Osteoblast (primary cell): ENCODE measurements at regions not wholly inside any gene's neighbourhood (a gene's known extent, or its start where the extent isn't known, plus 50 kb on each side); places are given as distances from the start of the nearest gene placed in this dataset.

Experiments used
- DNase-seq: peaks from one replicate; pipeline ENCODE4 v3.0.0; 2011; ENCODE audit warnings: low spot score, mixed read lengths; ENCODE audit not compliant: insufficient read length; ENCODE audit errors: missing footprints
- H2AFZ ChIP-seq: 2 replicates; pipeline ENCODE4 v1.6.0; 2011; ENCODE audit warnings: mild to moderate bottlenecking, low read length
- H3K27ac ChIP-seq: 2 replicates; pipeline ENCODE4 v1.5.1; 2011; ENCODE audit warnings: mild to moderate bottlenecking, low read depth, low read length, moderate library complexity
- H3K27me3 ChIP-seq: 2 replicates; pipeline ENCODE4 v1.6.0; 2012; ENCODE audit warnings: mild to moderate bottlenecking, control low read depth, inconsistent platforms, low read length, moderate library complexity; ENCODE audit not compliant: insufficient read depth
- H3K36me3 ChIP-seq: 2 replicates; pipeline ENCODE4 v1.5.1; 2011; ENCODE audit warnings: mild to moderate bottlenecking, low read length, control low read depth, moderate library complexity; ENCODE audit not compliant: insufficient read depth
- H3K4me1 ChIP-seq: 2 replicates; pipeline ENCODE4 v1.5.1; 2011; ENCODE audit warnings: mild to moderate bottlenecking, low read length, control low read depth, moderate library complexity; ENCODE audit not compliant: insufficient read depth
- H3K4me2 ChIP-seq: 2 replicates; pipeline ENCODE4 v1.6.0; 2011; ENCODE audit warnings: mild to moderate bottlenecking, low read length; ENCODE audit not compliant: insufficient read depth
- H3K4me3 ChIP-seq: fragments of 200-600 bp; sonication (generic); 3 replicates; pipeline ENCODE4 v1.5.1; 2012; ENCODE audit warnings: mild to moderate bottlenecking, low read length, inconsistent platforms; ENCODE audit not compliant: insufficient read depth
- H3K79me2 ChIP-seq: 2 replicates; pipeline ENCODE4 v1.6.0; 2012; ENCODE audit warnings: mild to moderate bottlenecking, low read length, control low read depth, inconsistent platforms; ENCODE audit not compliant: insufficient read depth
- H3K9me3 ChIP-seq: 2 replicates; pipeline ENCODE4 v1.5.1; 2011; ENCODE audit warnings: low read depth, low read length, control low read depth
- H4K20me1 ChIP-seq: 2 replicates; pipeline ENCODE4 v1.6.0; 2012; ENCODE audit warnings: mild to moderate bottlenecking, low read length, control low read depth; ENCODE audit not compliant: insufficient read depth
- TF ChIP-seq, protein P1 (sequence below): IDR thresholded peaks from 2 replicates; pipeline ENCODE4 v1.5.1; 2011; ENCODE audit warnings: mild to moderate bottlenecking, low read depth, low read length, moderate library complexity; ENCODE audit errors: extremely low read depth

DNA sequence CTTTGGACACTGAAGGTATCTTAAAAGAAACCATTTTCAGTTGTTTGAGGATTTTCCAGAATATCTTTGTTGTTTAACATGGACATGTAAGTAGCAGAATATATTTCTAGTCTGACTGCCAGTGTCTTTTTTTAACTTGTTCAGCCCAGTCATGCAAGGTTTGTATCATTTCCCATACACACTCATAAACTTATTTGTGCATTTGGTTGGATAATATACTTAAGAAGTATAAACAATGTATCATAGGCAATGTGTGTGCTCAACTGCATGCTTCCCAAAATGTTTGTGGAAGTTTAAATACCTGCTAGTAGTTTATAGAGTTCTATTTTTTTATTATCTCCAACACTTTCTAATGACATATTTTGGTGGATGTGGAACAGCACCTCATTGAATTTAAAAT is 707.4 kb upstream of the FBXO33 start:
- DNase-seq = no peak
- H2AFZ ChIP-seq = no peak overlapping the region
- no peaks in the 10 kb centered on the region for H3K79me2 ChIP-seq
- peaks cover 5% of the 10 kb centered on the region for H3K9me3 ChIP-seq
- TF ChIP-seq, protein P1, sequence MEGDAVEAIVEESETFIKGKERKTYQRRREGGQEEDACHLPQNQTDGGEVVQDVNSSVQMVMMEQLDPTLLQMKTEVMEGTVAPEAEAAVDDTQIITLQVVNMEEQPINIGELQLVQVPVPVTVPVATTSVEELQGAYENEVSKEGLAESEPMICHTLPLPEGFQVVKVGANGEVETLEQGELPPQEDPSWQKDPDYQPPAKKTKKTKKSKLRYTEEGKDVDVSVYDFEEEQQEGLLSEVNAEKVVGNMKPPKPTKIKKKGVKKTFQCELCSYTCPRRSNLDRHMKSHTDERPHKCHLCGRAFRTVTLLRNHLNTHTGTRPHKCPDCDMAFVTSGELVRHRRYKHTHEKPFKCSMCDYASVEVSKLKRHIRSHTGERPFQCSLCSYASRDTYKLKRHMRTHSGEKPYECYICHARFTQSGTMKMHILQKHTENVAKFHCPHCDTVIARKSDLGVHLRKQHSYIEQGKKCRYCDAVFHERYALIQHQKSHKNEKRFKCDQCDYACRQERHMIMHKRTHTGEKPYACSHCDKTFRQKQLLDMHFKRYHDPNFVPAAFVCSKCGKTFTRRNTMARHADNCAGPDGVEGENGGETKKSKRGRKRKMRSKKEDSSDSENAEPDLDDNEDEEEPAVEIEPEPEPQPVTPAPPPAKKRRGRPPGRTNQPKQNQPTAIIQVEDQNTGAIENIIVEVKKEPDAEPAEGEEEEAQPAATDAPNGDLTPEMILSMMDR = no peak
- no peak overlapping the region for H3K4me3 ChIP-seq
- H3K36me3 ChIP-seq = no peaks in the 10 kb centered on the region
- H4K20me1 ChIP-seq = no peaks in the 10 kb centered on the region
- no peaks in the 10 kb centered on the region for H3K4me1 ChIP-seq
- H3K27me3 ChIP-seq = no peaks in the 10 kb centered on the region
- H3K27ac ChIP-seq = no peak overlapping the region
- H3K4me2 ChIP-seq = no peak overlapping the region

DNA sequence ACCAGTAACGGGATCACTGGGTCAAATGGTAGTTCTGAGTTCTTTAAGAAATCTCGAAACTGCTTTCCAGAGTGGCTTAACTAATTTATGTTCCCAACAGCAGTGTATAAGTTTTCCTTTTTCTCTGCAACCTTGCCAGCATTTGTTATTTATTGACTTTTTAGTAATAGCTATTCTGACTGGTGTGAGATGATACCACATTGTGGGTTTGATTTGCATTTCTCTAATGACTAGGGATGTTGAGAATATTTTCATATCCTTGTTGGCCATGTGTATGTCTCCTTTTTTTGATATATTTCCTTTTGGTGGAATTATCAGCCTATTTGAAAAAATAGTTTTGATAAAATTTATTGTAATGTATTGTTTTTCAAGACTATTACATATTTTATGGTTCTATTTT is 701.2 kb upstream of the FBXO33 start:
- Histone ChIP-seq H3K27ac (no peak overlapping the region), H3K36me3 (no peaks in the 10 kb centered on the region), H3K4me3 (no peak overlapping the region), H3K9me3 (peaks cover 3% of the 10 kb centered on the region), H4K20me1 (no peaks in the 10 kb centered on the region), H3K4me2 (no peak overlapping the region), H2AFZ (no peak overlapping the region), H3K27me3 (no peaks in the 10 kb centered on the region), H3K4me1 (no peaks in the 10 kb centered on the region), H3K79me2 (no peaks in the 10 kb centered on the region)
- TF ChIP-seq, protein P1 = no peak
- DNase-seq = no peak

DNA sequence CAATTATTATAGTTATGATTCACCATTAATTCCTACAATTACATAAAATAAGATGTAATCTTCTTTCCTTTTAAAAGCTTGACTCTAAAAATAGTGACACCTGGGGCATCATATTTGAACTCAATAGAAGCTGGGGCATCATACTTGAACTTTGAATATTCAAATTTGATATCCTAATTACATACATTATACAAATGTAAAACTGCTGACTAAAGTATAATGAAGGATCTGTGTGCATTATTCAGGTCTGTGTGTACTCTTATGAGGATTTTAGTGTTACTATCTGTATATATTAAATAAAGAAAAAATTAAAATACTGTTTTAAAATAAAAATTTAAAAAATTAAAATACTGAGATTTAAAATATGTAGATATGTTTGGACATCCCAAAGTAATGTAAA is 696.9 kb upstream of the FBXO33 start:
- Histone ChIP-seq H3K9me3 (no peaks in the 10 kb centered on the region), H3K27ac (no peak overlapping the region), H3K36me3 (no peaks in the 10 kb centered on the region), H3K4me2 (no peak overlapping the region), H3K27me3 (no peaks in the 10 kb centered on the region), H3K4me3 (no peak overlapping the region), H3K4me1 (no peaks in the 10 kb centered on the region), H4K20me1 (no peaks in the 10 kb centered on the region), H3K79me2 (no peaks in the 10 kb centered on the region), H2AFZ (no peak overlapping the region)
- DNase-seq = no peak
- TF ChIP-seq, protein P1 = no peak

DNA sequence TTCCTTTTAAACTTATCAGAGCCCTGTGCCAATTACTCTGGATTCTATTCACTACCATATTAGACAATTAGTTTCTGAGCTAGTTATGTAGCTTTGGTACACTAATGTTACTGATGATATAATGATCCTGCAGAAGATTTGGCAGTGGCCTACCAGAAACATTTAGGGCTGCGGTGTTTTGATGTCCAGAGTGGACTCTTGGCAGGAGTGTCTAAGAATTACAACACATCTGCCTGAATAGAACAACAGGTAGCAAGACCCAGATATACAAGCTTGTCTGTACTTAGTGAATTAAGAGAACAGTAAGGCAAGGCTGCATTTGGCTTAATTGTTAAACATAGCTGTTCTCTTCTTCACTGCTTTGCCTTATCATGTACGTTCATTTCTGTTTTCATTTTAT is 691.6 kb upstream of the FBXO33 start:
- TF ChIP-seq, protein P1 = no peak
- DNase-seq = no peak
- H3K4me1 ChIP-seq = no peaks in the 10 kb centered on the region
- no peaks in the 10 kb centered on the region for H3K79me2 ChIP-seq
- no peaks in the 10 kb centered on the region for H4K20me1 ChIP-seq
- H3K27ac ChIP-seq = no peak overlapping the region
- no peak overlapping the region for H2AFZ ChIP-seq
- H3K27me3 ChIP-seq = no peaks in the 10 kb centered on the region
- H3K4me2 ChIP-seq = no peak overlapping the region
- H3K4me3 ChIP-seq = no peak overlapping the region
- no peaks in the 10 kb centered on the region for H3K36me3 ChIP-seq
- no peaks in the 10 kb centered on the region for H3K9me3 ChIP-seq
